Erythroblast (primary cell): ENCODE measurements at regions not wholly inside any gene's neighbourhood (a gene's known extent, or its start where the extent isn't known, plus 50 kb on each side); places are given as distances from the start of the nearest gene placed in this dataset.

ENCODE experiments used
- GATA1 ChIP-seq: IDR thresholded peaks from 2 replicates; pipeline ENCODE4 v1.6.1; 2011; ENCODE audit warnings: low read depth, mild to moderate bottlenecking, control low read depth, low read length, moderate library complexity
- POLR2A ChIP-seq: IDR thresholded peaks from 2 replicates; pipeline ENCODE4 v1.6.1; 2011; ENCODE audit warnings: mild to moderate bottlenecking, low read length

DNA sequence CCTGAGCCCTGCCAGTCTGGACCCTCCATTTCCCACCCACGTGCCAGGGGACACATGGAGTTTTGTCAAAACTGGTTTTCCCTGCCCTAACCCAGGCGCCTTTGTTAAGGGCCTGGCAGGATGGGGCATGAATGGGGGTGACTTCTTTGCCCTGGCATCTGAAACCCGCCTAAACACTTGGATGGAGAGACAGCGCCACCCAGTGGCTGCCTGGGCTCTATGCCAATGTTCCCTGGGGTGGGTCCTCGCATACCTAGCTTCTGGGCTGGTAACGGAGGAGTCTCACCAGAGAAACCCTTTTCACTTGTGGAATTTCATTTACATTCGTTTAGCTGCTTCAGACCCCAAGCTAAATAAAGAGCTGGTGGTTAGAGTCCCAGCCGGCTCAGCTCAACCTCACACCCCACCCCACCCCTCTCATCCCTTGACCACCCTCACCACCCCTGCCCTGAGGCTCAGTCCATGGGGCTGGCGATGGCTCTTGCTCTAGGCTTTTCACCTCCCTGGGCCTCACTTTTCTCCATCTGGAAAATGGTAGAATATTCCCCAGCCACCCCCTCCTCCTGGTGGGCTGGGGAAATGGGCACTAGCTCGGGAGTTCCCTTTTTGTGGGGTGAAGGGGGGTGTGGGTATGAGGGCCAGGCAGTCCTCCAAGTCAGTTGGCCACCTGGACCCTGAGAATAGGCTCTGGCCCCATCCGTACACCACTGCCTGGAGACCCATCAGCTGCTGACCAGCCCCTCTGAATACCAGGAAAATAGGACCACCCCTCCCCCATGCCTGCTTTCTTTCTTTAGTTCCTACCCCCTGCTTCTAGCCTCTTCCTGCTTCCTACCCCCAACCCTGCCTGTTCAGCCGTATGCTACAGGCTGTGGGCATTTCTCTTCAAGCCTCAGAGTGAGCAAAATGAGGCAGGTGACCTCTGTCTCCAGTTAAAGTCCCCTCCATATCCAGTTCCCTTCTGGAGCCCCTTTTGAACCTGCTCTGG, 57.1 kb upstream of the PJA1 start:
- TF ChIP-seq POLR2A (no peak), GATA1 (no peak)
